ENCODE measurements at regions not wholly inside any gene's neighbourhood (a gene's known extent, or its start where the extent isn't known, plus 50 kb on each side); places are given as distances from the start of the nearest gene placed in this dataset.

DNA sequence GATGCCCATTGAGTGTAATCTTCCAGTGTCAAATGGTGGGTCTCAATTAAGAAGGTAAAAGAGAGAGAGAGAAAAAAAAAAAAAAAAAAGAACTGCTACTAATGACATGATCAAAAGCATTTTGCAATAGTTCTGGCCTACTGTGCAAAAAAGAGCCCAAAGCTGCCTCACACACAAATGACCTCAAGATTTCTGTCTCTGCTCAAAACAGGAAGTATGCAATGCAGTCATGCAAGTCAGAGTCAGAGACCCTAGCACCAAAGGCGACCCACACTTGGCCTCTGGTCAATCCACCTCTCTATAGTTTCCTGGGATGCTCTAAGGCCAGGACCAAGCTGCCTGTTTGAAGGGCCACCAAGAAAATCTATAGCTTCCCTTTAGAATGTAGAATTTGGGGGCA lies 323.5 kb downstream of the VPS13C start:
- DNase-seq, result no peak

DNA sequence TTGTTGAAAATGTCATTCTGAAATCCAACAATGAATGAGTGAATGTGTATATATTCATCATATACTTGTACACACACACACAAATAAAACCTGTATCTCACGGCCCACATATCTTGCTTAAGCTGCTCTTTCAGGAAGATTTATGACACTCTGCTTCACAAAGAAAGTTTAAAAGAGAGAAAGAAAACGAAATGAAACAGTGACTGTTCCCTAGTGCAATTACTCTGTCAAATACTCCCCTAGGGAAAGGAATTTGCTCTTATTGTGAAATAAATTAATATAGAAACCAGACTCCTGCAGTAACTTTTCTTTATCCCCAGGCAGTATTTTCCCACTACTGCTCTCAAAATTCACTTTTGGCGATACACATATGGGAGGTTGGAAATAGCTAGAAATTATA lies 329.1 kb downstream of the VPS13C start:
- DNase-seq, result no peak

DNA sequence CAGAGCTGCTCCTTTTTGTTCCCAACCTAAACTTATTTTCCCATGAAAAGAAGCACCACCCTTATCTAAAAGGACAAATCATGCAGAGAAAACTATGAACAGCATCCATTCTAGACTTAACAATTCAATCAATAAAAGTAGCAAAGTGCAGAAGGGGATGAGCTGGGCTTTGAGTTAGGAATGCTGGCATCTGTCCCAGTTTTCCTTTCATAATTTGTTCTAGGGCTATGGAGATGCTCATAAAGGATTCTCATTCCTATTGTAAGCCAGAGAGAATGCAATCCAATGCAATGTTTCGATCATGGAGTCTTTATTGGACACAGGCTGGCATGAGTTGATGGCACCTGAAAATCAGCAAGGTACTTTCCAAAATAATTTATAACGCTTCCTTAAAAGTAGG lies 330.6 kb downstream of the VPS13C start:
- no peak for DNase-seq

DNA sequence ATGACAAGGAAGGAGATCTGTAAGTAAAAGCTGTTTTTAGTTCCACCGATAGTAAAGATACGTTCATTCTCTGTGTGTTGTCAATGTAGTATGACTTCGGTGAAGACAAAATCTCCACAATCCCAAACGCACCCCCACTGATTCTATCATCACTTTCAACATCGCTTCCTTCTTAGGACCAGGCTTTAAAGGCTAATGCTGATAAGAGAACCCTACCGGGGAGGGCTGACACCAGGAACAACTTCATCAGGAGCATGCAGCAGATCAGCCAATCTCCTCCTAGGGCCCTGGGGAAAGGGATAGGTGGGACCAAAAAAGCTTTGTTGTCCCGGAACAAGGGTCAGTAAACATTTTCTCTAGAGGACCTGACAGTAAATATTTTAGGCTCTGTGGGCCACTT lies 334.1 kb downstream of the VPS13C start:
- DNase-seq, result no peak

DNA sequence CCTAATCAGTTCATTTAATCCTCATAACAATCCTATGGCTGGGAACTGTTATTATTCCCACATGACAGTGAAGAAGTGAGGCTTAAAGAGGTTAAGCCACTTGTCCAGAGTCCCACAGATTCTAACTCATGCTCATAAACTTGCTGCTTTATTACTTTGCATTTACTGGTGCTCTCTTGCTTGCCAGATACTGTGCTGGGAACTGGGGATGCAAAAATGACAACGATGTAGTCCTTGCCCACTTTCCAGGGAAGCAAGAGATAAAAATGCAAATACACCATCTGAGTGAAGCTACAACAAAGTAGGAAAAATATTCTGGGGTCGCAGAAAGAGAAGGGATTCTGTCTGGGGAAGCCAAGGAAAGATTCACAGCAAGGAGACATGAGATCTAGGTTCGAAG lies 335.0 kb downstream of the VPS13C start:
- DNase-seq, result no peak

DNA sequence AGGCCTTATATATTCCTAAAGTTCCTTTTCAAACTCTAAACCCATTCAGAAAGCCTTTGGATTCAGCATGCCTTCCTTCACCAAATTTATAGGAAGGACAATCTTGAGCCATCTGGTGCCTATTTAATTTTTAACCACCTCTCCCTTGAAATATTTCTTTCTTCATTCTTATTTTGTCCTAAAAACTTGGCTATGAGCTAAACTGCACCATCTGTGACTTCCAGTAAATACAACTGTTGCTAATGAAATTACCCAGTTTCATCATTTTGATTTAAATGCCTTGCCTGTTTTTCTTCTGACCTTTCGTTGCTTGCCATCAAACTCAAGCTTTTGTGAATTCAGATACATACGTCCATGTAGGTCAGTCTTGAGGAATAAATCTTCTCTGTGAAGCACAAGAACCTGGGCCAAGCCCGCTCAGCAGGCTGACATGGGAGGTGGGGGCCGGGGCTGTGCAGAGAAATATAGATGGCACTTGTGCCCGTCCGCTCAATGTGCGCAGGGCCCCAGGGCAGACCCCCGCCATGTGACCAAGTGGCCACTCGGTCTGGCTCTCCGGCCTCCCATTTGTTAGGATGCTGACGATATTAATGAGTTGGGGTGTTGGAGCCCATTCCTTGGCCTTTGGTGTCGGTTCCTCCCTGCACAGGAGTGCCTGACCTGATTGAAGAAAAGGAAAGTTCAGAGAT lies 335.9 kb downstream of the VPS13C start:
- DNase-seq, result no peak

DNA sequence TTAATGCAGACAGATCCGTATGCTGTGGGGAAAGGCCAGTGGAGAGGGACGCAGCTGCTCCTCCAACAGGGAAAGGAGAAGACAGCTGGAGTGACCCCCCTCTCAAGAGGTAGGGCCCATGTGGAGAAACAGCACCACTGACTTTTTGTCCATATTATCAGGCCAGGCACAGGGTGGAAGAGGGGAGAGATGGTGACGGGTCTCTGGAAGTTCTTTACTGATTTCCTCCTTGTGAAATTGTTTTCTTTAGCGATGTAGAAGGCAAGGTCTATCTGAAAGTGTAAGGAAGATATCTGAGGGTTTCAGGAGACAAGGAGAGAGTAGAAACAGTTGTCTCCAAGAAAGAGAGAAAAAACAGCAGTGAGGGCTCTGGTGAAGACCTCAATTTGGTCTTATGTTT lies 338.8 kb downstream of the VPS13C start:
- no peak for DNase-seq

DNA sequence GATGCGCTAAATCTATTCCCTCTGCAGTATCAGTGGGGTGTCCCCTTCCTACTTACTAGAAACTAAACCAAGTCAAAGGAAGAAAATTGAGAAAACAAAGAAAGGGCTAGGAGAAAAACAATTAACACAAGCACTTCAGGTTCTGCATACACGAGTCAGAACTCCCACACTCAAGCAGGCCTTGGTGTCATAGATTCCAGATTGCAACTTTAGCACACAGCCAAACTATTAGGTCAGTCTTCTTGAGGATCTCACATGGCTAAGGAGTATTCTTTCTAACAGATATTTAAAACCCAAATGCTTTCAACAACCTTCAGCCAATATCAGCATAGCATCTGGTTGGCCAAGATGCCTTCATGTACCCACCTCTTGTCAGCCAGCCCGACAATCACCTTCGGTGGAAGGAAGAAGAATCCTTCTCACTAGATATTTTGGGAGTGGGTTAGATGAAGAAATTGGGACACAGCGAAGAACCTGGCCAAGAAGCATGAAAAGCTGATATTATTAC lies 340.0 kb downstream of the VPS13C start:
- no peak for DNase-seq

DNA sequence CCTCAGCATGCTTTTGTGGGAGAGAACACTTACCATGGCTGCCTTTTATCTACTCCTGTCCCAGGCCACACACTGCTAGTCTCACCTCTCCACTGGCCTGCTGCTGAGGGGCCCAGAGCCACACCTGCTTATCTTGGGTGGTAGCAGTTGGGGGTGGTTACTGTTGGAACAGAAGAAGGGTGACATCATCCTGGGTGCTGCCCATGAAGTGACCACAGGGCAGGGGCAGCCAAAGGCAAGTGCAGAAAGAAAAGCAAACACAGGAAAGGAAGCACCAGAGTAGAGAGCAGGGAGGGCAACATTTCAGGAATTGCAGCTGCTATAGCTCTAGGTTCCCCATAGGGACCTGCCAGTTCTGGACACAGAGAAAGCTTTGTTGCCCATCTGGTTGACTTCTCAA lies 345.2 kb downstream of the VPS13C start:
- DNase-seq, result peak; percentile 3

DNA sequence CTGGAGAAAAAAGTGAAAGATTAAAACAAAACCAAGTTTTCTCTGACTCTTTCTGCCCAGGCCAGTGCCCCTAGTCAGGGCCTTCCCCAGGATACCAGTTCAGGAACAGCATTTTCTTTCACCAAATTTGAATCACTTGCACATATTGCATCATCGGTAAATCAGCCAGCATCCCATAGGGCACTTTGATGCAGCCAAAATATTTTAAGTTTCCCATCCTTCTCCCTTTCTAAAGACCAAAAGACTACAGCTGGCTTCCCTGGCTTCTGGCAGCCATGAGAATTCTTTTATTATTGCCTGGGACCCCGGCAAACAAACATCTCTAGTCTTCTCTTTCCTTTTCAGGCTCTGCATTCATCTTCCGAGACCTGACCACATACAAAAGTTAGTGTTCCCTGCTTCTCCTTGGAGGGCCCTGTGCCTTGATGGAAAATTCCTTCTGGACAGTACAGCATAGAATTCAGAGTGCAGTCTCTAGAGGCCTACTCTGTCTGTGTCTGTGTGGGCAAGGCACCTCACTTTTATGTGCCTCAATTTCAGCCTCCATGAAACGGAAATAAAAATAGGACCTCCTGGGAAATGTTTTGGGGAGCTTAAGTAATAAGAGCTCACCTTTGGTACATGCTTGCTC lies 348.0 kb downstream of the VPS13C start:
- DNase-seq, result no peak

DNA sequence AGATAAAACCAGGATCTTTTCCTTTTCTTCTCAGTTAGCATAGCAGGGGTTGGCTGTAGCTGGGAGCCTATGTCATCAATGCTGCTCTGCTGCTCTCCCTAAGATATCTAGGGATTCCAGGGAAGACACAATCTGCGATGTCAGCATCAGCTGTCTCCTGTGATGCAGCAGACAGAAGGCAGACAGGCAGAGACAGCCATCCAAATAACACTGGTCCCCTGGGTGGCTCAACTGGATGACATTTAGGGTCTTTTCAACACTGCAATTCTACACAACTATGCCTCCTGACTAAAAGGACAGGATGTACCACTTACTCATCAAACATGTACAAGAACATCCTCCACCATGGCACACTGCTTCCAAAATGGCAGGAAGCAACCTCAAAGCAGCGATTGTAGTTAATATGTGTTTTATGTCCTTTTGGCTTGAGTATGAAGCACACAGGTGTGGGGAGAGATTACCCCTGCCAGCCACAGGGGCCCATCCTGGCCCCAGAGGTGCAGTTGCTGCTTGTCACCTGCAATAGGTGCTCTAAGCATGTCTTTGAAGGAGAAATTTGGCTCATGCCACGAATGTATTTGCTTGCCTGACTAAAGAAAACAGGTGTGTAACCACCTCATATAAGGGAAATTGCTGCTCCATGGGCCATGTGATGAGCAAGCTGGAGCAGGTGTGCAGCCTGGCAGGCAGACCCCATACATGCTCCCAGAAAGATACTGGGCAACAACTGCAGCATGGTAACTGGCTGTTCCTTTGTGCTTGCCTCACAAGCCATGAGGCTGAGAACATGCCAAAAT lies 357.8 kb downstream of the VPS13C start:
- no peak for DNase-seq

DNA sequence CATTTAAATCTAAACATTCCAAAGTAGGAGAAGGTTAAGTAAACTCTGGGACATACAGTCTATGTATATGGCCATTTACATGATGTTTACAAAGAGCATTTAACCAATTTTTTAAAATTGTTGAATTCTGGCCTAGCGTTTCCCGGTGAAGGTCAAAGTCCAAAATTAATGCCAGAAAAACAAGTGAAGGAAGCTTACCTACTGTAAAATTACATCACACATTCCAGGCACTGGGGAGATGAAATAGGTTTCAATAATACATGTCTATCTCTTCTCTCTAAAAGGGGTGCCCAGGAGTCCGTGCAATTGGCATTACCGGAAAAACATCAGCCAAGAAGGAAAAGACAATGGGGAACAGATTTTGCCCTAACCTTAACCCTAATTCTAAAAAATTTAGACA lies 358.8 kb downstream of the VPS13C start:
- DNase-seq, result no peak

DNA sequence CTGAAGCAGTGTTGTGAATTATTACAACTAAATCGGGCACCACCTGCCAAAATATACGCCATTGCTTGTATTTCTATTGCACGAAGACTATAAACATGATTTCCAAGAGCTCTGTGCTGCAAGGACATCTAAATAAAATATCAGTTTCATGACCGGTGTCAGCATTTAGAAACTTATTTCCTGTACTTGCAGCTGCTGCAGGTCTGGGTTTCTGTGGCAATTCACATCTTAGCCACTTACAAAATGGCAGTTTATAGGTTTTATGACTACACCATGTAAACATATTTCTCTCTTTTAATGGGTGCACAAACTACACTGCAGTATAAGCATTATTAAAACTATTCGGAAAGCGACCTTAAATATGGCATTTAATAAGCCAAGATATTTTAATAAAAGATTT lies 359.4 kb downstream of the VPS13C start:
- DNase-seq, result no peak

DNA sequence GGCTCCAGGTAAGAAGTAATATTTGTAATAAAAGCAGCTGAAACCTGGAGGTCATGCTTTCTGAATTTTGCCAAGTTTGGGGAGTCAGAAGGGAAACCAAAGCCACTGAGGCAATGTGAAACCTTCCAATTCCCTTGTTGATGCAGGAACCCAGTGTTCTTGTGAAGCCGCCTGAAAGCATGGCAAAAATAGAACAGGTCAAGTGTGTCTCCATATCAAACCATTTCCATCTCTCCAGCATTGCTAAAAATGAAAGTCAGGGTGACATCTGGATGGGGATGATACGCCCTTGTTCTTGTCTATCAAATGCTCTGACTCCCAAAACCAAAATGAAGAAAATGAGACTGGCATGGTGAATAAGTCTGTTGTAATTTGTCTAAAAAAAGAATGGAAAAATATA lies 362.5 kb downstream of the VPS13C start:
- DNase-seq, result no peak

DNA sequence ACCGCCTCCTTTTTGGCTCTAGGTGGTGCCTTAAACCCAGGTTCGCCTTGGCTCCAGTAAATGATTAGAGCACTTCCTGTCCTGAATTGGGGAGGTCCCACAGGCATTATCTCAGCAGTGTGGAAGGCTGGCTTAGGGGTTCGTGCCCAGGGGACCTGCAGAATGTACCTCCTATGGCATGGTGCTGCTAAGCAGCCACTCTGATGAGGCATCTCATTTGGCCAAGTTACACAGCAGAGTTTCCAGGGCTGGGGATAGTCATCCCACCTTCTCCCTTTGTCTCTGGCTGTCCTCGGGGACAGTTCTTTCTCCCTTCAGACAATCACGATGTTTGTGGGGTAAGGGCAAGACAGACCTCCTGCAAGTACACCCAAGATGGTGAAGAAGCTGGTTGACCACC lies 371.2 kb downstream of the VPS13C start:
- DNase-seq, result no peak

DNA sequence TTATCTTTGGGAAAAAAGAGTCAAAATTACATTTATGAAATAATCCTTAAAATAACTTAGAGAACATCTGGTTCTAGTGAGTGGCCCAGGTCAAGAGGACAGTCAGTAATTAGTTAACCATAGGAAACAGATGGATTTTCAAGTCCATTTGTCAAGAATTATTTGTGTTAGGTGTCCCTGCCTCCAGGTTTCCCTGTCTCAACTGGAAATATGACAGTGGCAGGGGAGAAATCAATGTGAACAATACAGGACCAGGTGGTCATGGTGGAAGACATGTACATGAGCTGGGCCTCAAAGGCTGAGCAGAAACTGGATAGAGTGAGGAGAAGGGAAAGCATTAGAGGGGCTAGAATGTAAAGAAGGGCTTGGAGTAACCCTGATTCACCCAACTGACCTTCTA lies 372.6 kb downstream of the VPS13C start:
- DNase-seq, result no peak

DNA sequence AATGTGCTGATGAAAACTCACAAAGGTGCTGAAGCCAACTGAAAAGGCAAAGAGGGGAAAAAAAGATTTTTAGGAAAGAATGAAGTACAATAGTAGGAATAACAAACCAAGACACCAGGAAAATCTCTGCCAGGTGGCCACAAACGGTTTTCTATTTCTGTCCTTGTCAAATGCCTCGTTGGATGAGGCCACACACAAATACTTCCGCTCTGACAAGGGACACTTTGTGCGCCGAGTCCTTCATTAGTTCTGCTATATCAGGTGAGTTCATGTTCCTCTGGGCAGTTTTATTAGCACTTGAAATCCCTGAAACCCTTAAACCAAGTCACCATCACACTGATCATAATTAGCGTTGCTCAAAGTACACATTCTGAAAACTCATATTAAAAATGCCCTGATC lies 373.1 kb downstream of the VPS13C start:
- no peak for DNase-seq

DNA sequence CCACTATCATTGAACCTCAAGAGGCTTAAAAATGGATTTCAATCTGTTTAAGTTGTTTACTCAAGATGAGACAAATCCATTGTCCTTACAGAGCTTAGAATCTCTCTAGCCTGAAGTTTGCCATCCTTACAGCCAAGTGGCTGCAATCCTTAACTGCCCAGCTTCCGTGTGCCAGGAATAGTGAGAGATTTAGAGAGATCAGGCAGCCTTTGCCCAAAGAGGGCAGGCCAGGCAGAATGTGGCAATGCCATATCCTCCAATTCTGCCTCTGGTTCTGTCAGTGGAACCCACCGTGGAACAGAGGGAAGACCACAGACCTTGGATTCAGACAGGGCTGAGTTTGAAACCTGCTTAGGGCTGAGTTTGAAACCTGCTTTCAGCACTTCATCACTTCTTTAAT lies 374.3 kb downstream of the VPS13C start:
- DNase-seq, result no peak

DNA sequence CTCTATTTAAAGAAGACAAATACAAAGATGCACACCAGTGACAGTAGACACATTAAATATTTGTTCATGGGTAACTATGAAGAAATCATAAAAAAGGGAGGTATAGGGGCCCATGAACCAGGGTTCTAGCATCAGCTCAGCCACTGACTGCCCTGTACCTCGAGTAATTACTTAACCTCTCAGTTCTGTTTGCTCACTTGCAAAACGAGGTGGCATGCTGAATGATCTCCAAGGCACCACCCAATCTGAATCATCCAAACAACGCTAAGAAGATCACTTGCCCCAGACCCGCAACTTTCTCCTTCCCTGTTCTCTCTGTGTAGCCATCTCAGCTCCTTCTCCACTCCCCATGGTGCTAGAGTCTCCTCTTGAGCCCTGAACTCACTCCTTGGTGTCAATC lies 374.7 kb downstream of the VPS13C start:
- no peak for DNase-seq

DNA sequence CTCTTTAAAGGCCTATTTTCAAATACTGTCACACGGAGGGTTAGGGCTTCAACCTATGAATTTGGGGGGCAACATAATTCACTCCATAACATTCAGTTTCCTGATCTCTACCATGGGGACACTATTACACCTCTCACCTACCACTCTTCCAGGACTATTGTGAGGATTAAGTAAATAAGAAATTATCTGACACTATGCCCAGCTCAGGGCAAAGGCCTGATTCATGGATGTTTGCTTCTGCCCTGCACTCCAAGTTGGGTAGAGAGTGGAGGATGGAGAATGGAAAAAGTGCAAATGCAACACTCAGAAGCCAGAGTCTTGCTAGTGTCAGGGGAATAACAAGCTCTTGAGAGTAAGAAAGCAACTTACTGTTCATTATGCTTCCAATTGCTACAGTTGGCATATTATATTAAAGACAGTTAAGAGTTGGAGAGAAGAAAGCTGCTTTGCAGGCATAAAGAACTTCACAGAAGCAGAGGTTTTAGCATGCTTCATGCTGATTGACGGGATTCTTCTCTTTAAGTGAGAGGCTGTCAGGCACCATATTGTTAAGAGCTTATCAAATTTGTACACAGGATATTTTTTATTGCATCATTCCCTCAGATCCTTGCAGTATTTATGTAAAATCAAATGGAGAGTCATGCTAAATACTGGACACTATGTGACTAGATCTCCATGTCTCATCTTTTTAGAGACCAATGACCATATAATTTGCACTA lies 375.3 kb downstream of the VPS13C start:
- no peak for DNase-seq

DNA sequence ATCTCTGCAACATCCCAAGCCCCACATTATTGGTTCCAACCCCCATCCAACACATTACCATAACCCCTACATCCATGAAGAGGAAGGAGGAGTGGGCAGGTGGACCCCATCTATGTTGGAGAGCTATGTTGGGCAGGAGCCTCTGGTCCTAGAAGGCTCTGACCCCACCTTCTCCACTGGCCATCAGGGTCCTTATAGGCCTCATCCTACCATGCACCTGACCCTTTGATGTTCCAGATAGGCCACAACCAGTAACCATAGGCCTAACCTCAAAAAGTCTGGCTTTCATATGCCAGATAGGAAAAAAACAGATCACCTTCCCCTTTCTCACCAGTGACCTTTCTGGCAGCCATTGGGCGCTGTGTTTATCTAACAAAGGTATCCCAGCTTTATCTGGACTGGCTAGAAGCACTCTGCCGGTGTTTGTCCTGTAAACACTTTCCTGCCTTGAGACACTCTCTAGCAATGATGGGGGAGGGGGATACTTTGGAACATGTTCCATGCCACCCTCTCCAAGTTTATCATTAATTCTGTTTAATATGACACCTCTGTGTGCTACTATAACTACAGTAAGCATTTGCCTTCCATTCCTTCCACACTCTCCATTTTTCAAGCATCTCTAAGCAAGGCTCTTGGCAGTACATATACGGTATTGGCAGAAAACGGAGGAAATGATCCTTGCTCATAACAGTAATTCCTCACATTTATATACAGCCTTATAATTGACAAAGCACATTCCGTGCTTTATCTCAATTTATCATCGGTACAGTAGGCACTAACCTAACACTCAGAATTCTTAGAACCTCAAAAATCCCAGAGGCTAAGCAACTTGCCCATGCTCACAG lies 377.1 kb downstream of the VPS13C start:
- DNase-seq, result no peak

DNA sequence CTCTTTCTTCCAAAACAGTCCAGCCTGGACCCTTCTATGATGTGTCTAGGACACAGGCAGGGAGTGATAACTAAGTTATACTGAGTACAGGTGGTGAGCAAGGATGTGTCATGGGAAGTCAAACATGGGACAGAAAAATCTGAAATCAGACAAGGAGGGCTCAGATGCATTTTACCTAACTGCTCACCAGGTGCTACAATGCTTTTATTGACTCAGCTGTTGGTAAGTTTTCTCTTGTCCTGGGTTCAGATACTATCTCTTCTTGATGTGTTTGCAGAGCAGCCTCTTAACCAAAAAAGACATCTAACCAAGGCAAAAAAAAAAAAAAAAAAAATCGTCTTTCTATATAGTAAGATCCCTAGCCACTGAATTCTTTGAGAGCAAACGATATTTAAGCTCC lies 378.6 kb downstream of the VPS13C start:
- no peak for DNase-seq

DNA sequence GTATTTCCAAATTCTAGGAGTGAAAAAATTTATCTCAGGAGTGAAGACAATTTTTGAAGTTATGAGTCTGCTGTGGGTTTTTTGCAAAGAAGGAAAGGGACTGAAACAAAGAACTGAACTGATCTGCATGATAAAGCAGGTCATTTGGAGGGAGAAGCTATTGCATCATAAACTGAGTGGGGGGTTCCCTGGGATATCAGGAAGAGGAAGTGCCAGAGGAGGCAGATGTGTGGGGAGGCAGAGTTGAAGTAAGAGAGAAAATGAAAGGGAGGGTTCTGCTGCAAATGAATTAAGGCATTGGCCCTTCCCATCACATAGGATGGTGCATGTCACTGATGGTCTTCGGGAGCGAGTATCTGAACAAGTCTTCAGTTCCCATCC lies 379.2 kb downstream of the VPS13C start:
- DNase-seq, result no peak

Measured in fibroblast of upper back skin (primary cell).